ENCODE measurements at regions not wholly inside any gene's neighbourhood (a gene's known extent, or its start where the extent isn't known, plus 50 kb on each side); places are given as distances from the start of the nearest gene placed in this dataset.

- no peak for TF ChIP-seq CTCF (IDR thresholded peaks at IDR 0.05; ENCODE audit: borderline replicate concordance, extremely low read depth, low read length, poor library complexity, severe bottlenecking)
- no peak for TF ChIP-seq EZH2 (IDR thresholded peaks at IDR 0.05; ENCODE audit: borderline replicate concordance, low read depth, low read length, severe bottlenecking)
Measured at GRCh38 chr1:231099996-231100767, 60.1 kb upstream of the FAM89A start.

All from DND-41 (cell line).